ENCODE measurements at regions not wholly inside any gene's neighbourhood (a gene's known extent, or its start where the extent isn't known, plus 50 kb on each side); places are given as distances from the start of the nearest gene placed in this dataset.

GRCh38 chr2:199660167-199660566, 190.8 kb downstream of the FTCDNL1 start:
- Histone ChIP-seq H3F3A (ENCODE audit: insufficient read depth, low read length) (no peaks in the 10 kb centered on the region), H3K4me2 (ENCODE audit: low read length) (no peak overlapping the region), H3K9ac (ENCODE audit: low read length) (no peak overlapping the region), H3K27ac (ENCODE audit: low read depth, low read length, poor library complexity, severe bottlenecking) (no peak overlapping the region), H2AFZ (ENCODE audit: low read length) (no peak overlapping the region), H4K20me1 (ENCODE audit: insufficient read depth, low read length) (no peaks in the 10 kb centered on the region), H3K9me3 (ENCODE audit: low read length) (no peaks in the 10 kb centered on the region), H3K9me2 (ENCODE audit: low read depth, low read length) (no peaks in the 10 kb centered on the region; the same call in 1 of the 2 replicates), H3K27me3 (ENCODE audit: insufficient read depth, low read length) (no peaks in the 10 kb centered on the region), H3K36me3 (ENCODE audit: insufficient read depth, low read length) (no peaks in the 10 kb centered on the region), H3K79me2 (ENCODE audit: insufficient read depth, low read length) (no peaks in the 10 kb centered on the region), H3K4me3 (ENCODE audit: low read depth, low read length, poor library complexity, severe bottlenecking) (no peak overlapping the region), H3K4me1 (ENCODE audit: insufficient read depth, low read length, severe bottlenecking) (no peaks in the 10 kb centered on the region)
- no peak for TF ChIP-seq EZH2 (IDR thresholded peaks at IDR 0.05; ENCODE audit: borderline replicate concordance, low read length)
- TF ChIP-seq CTCF (IDR thresholded peaks at IDR 0.05; ENCODE audit: low read length), result no peak

GRCh38 chr2:199659207-199659606, 191.8 kb downstream of the FTCDNL1 start:
- Histone ChIP-seq H3K9ac (ENCODE audit: low read length) (no peak overlapping the region), H3K9me3 (ENCODE audit: low read length) (no peaks in the 10 kb centered on the region), H2AFZ (ENCODE audit: low read length) (no peak overlapping the region), H3K27ac (ENCODE audit: low read depth, low read length, poor library complexity, severe bottlenecking) (no peak overlapping the region), H3K4me3 (ENCODE audit: low read depth, low read length, poor library complexity, severe bottlenecking) (no peak overlapping the region), H3K4me2 (ENCODE audit: low read length) (no peak overlapping the region), H3K4me1 (ENCODE audit: insufficient read depth, low read length, severe bottlenecking) (no peaks in the 10 kb centered on the region), H3K9me2 (ENCODE audit: low read depth, low read length) (no peaks in the 10 kb centered on the region; the same call in 1 of the 2 replicates), H3F3A (ENCODE audit: insufficient read depth, low read length) (no peaks in the 10 kb centered on the region), H4K20me1 (ENCODE audit: insufficient read depth, low read length) (no peaks in the 10 kb centered on the region), H3K79me2 (ENCODE audit: insufficient read depth, low read length) (no peaks in the 10 kb centered on the region), H3K27me3 (ENCODE audit: insufficient read depth, low read length) (no peaks in the 10 kb centered on the region), H3K36me3 (ENCODE audit: insufficient read depth, low read length) (no peaks in the 10 kb centered on the region)
- TF ChIP-seq CTCF (IDR thresholded peaks at IDR 0.05; ENCODE audit: low read length) (no peak), EZH2 (IDR thresholded peaks at IDR 0.05; ENCODE audit: borderline replicate concordance, low read length) (no peak)

- no peaks in the 10 kb centered on the region for H3K79me2 ChIP-seq (ENCODE audit: insufficient read depth, low read length)
- H3K27ac ChIP-seq (ENCODE audit: low read depth, low read length, poor library complexity, severe bottlenecking), result no peak overlapping the region
Observed at GRCh38 chr2:199646439-199646838, 188.7 kb upstream of the SATB2 start.

More at GRCh38 chr2:199646439-199646838, 188.7 kb upstream of the SATB2 start:
- Histone ChIP-seq H4K20me1 (ENCODE audit: insufficient read depth, low read length) (no peaks in the 10 kb centered on the region), H3K27me3 (ENCODE audit: insufficient read depth, low read length) (no peaks in the 10 kb centered on the region), H3K4me2 (ENCODE audit: low read length) (no peak overlapping the region), H3K4me3 (ENCODE audit: low read depth, low read length, poor library complexity, severe bottlenecking) (no peak overlapping the region), H3K9me3 (ENCODE audit: low read length) (no peaks in the 10 kb centered on the region), H3F3A (ENCODE audit: insufficient read depth, low read length) (no peaks in the 10 kb centered on the region), H3K4me1 (ENCODE audit: insufficient read depth, low read length, severe bottlenecking) (no peaks in the 10 kb centered on the region), H2AFZ (ENCODE audit: low read length) (no peak overlapping the region), H3K36me3 (ENCODE audit: insufficient read depth, low read length) (no peaks in the 10 kb centered on the region), H3K9me2 (ENCODE audit: low read depth, low read length) (no peaks in the 10 kb centered on the region), H3K9ac (ENCODE audit: low read length) (no peak overlapping the region)
- TF ChIP-seq CTCF (IDR thresholded peaks at IDR 0.05; ENCODE audit: low read length), result no peak
- TF ChIP-seq EZH2 (IDR thresholded peaks at IDR 0.05; ENCODE audit: borderline replicate concordance, low read length), result no peak

Measured in OCI-LY1 (cell line).